Astrocyte (in vitro differentiated cells and primary cell): ENCODE measurements at regions not wholly inside any gene's neighbourhood (a gene's known extent, or its start where the extent isn't known, plus 50 kb on each side); places are given as distances from the start of the nearest gene placed in this dataset.

Experiments
- DNase-seq: peaks from one replicate; pipeline ENCODE4 v3.0.0-alpha.2; 2010; ENCODE audit warnings: low read depth
- FAIRE-seq: peaks from 2 replicates; lab custom pipeline; 2011; peaks lifted over from hg19 to GRCh38; lab: Jason Lieb, UNC
- H2AFZ ChIP-seq: 2 replicates; pipeline ENCODE4 v1.6.0; 2012; ENCODE audit warnings: low read depth, low read length, inconsistent platforms
- H3K27ac ChIP-seq: 2 replicates; pipeline ENCODE4 v1.5.1; 2011; ENCODE audit warnings: low read depth, low read length, inconsistent platforms
- H3K27me3 ChIP-seq: 2 replicates; pipeline ENCODE4 v1.6.0; 2011; ENCODE audit warnings: low read length, inconsistent platforms; ENCODE audit not compliant: insufficient read depth
- H3K36me3 ChIP-seq: 2 replicates; pipeline ENCODE4 v1.5.1; 2011; ENCODE audit warnings: low read length, inconsistent platforms; ENCODE audit not compliant: insufficient read depth
- H3K4me1 ChIP-seq: 2 replicates; pipeline ENCODE4 v1.5.1; 2011; ENCODE audit warnings: low read length, inconsistent platforms; ENCODE audit not compliant: insufficient read depth
- H3K4me2 ChIP-seq: 2 replicates; pipeline ENCODE4 v1.6.0; 2012; ENCODE audit warnings: low read length, inconsistent platforms
- H3K4me3 ChIP-seq: 2 replicates; pipeline ENCODE4 v1.5.1; 2011; ENCODE audit warnings: low read depth, mild to moderate bottlenecking, low read length, inconsistent platforms; ENCODE audit not compliant: insufficient read depth
- H3K79me2 ChIP-seq: 2 replicates; pipeline ENCODE4 v1.6.0; 2012; ENCODE audit warnings: mild to moderate bottlenecking, low read length, inconsistent platforms; ENCODE audit not compliant: insufficient read depth
- H3K9ac ChIP-seq: 2 replicates; pipeline ENCODE4 v1.6.0; 2012; ENCODE audit warnings: mild to moderate bottlenecking, low read length, inconsistent platforms
- H3K9me3 ChIP-seq: 2 replicates; pipeline ENCODE4 v1.5.1; 2012; ENCODE audit warnings: low read depth, mild to moderate bottlenecking, low read length, inconsistent platforms; ENCODE audit not compliant: insufficient read depth
- H4K20me1 ChIP-seq: 2 replicates; pipeline ENCODE4 v1.6.0; 2012; ENCODE audit warnings: low read length, inconsistent platforms; ENCODE audit not compliant: insufficient read depth
- H3K27ac Mint-ChIP-seq: one replicate; pipeline ENCODE4 v1.8.0; 2021; ENCODE audit warnings: mild to moderate bottlenecking, mixed read lengths; ENCODE audit not compliant: unreplicated experiment
- H3K27me3 Mint-ChIP-seq: one replicate; pipeline ENCODE4 v1.8.0; 2021; ENCODE audit warnings: low read depth, mixed read lengths; ENCODE audit not compliant: unreplicated experiment
- H3K36me3 Mint-ChIP-seq: one replicate; pipeline ENCODE4 v1.8.0; 2021; ENCODE audit warnings: low read depth, mixed read lengths; ENCODE audit not compliant: unreplicated experiment
- H3K4me1 Mint-ChIP-seq: one replicate; pipeline ENCODE4 v1.8.0; 2021; ENCODE audit warnings: low read depth, mixed read lengths; ENCODE audit not compliant: unreplicated experiment
- H3K4me3 Mint-ChIP-seq: one replicate; pipeline ENCODE4 v1.8.0; 2021; ENCODE audit warnings: mild to moderate bottlenecking, moderate library complexity, mixed read lengths; ENCODE audit not compliant: unreplicated experiment
- H3K9me3 Mint-ChIP-seq: one replicate; pipeline ENCODE4 v1.8.0; 2021; ENCODE audit warnings: mild to moderate bottlenecking, mixed read lengths; ENCODE audit not compliant: unreplicated experiment
- CTCF ChIP-seq: IDR thresholded peaks from 2 replicates; pipeline ENCODE4 v1.5.1; 2011; ENCODE audit warnings: low read depth, mild to moderate bottlenecking, inconsistent platforms, low read length, moderate library complexity; ENCODE audit not compliant: insufficient read depth
- EZH2 ChIP-seq: IDR thresholded peaks from 2 replicates; pipeline ENCODE4 v1.6.1; 2012; ENCODE audit warnings: mild to moderate bottlenecking, low read length, inconsistent platforms; ENCODE audit not compliant: insufficient read depth

- no peak for DNase-seq
- Histone ChIP-seq H3K27me3 (no peaks in the 10 kb centered on the region), H3K79me2 (no peaks in the 10 kb centered on the region), H3K9ac (no peak overlapping the region), H3K9me3 (peaks cover 2% of the 10 kb centered on the region), H4K20me1 (no peaks in the 10 kb centered on the region), H3K4me1 (no peaks in the 10 kb centered on the region), H3K4me2 (no peak overlapping the region), H2AFZ (no peak overlapping the region), H3K4me3 (no peak overlapping the region), H3K27ac (no peak overlapping the region), H3K36me3 (no peaks in the 10 kb centered on the region)
- H3K27me3 Mint-ChIP-seq, result no peaks in the 10 kb centered on the region
- no peak for FAIRE-seq
- no peak for TF ChIP-seq CTCF
- TF ChIP-seq EZH2, result no peak
- no peaks in the 10 kb centered on the region for H3K36me3 Mint-ChIP-seq
- no peaks in the 10 kb centered on the region for H3K9me3 Mint-ChIP-seq
- no peak overlapping the region for H3K4me3 Mint-ChIP-seq
- no peaks in the 10 kb centered on the region for H3K4me1 Mint-ChIP-seq
- H3K27ac Mint-ChIP-seq, result no peak overlapping the region
These were observed 1293.9 kb upstream of the LRRTM1 start for GRCh38 chr2:81598453-81598852.

- H3K4me3 Mint-ChIP-seq, result no peak overlapping the region
These were observed 1284.9 kb upstream of the LRRTM1 start for GRCh38 chr2:81589406-81589805.

More at GRCh38 chr2:81589406-81589805, 1284.9 kb upstream of the LRRTM1 start:
- Mint-ChIP-seq H3K27me3 (no peaks in the 10 kb centered on the region), H3K27ac (no peak overlapping the region), H3K9me3 (peaks cover 3% of the 10 kb centered on the region), H3K36me3 (no peaks in the 10 kb centered on the region), H3K4me1 (no peaks in the 10 kb centered on the region)
- Histone ChIP-seq H3K9ac (no peak overlapping the region), H3K27ac (no peak overlapping the region), H3K79me2 (no peaks in the 10 kb centered on the region), H3K9me3 (peaks cover 9% of the 10 kb centered on the region), H3K4me2 (no peak overlapping the region), H3K27me3 (no peaks in the 10 kb centered on the region), H3K4me3 (no peak overlapping the region), H3K4me1 (no peaks in the 10 kb centered on the region), H3K36me3 (no peaks in the 10 kb centered on the region), H2AFZ (no peak overlapping the region), H4K20me1 (no peaks in the 10 kb centered on the region)
- DNase-seq, result no peak
- TF ChIP-seq EZH2 (no peak), CTCF (no peak)
- FAIRE-seq, result no peak
